Left ventricle myocardium inferior (tissue), 1 donor: ENCODE measurements at regions not wholly inside any gene's neighbourhood (a gene's known extent, or its start where the extent isn't known, plus 50 kb on each side); places are given as distances from the start of the nearest gene placed in this dataset.

Experiments
- DNase-seq: peaks from one replicate; pipeline ENCODE4 v3.0.0-alpha.2; 2020
- H3K27ac ChIP-seq: fragments of 200-600 bp; replicated peaks from 2 replicates; pipeline ENCODE4 v1.8.0; 2021
- H3K27me3 ChIP-seq: fragments of 200-600 bp; 2 replicates; pipeline ENCODE4 v1.8.0; 2021; ENCODE audit warnings: low read depth
- H3K36me3 ChIP-seq: fragments of 200-600 bp; 2 replicates; pipeline ENCODE4 v1.8.0; 2021
- H3K4me1 ChIP-seq: fragments of 200-600 bp; 2 replicates; pipeline ENCODE4 v1.8.0; 2021
- H3K4me3 ChIP-seq: fragments of 200-600 bp; 2 replicates; pipeline ENCODE4 v1.8.0; 2021; ENCODE audit warnings: mild to moderate bottlenecking, moderate library complexity
- H3K9me3 ChIP-seq: fragments of 200-600 bp; replicated peaks from 2 replicates; pipeline ENCODE4 v1.8.0; 2021
- CTCF ChIP-seq: fragments of 200-600 bp; IDR thresholded peaks from 2 replicates; pipeline ENCODE4 v1.8.0; 2021; ENCODE audit warnings: antibody characterized with exemption, mild to moderate bottlenecking, borderline replicate concordance
- intact Hi-C: fragments of 100-400 bp; cut with micrococcal nuclease; formaldehyde crosslinking; loops from one replicate; pipeline ENCODE4 v1.11.0; 2022
- donor health status: DM: no; HTN: yes; CAD: no; lungs with severe emphysema.

- Histone ChIP-seq H3K27ac (no peak overlapping the region), H3K4me1 (no peaks in the 10 kb centered on the region), H3K27me3 (peaks cover 88% of the 10 kb centered on the region), H3K4me3 (no peak overlapping the region), H3K9me3 (no peaks in the 10 kb centered on the region), H3K36me3 (no peaks in the 10 kb centered on the region)
- no peak for TF ChIP-seq CTCF
- intact Hi-C loops = no loop called here
- DNase-seq = no peak
These were observed 119.4 kb downstream of the FAM53A start for GRCh38 chr4:1564535-1565375.

- no peak for DNase-seq
- peaks cover 94% of the 10 kb centered on the region for H3K27me3 ChIP-seq
These were observed 120.2 kb downstream of the FAM53A start for GRCh38 chr4:1563768-1564485.

GRCh38 chr4:1563241-1563640 lies 120.9 kb downstream of the FAM53A start:
- Histone ChIP-seq H3K27ac (no peak overlapping the region), H3K9me3 (no peaks in the 10 kb centered on the region), H3K4me1 (no peaks in the 10 kb centered on the region), H3K4me3 (no peak overlapping the region), H3K36me3 (no peaks in the 10 kb centered on the region), H3K27me3 (peaks cover 96% of the 10 kb centered on the region)
- TF ChIP-seq CTCF = no peak
- DNase-seq = no peak
- intact Hi-C loops = no loop called here

More at GRCh38 chr4:1563768-1564485, 120.2 kb downstream of the FAM53A start:
- no peaks in the 10 kb centered on the region for H3K4me1 ChIP-seq
- H3K4me3 ChIP-seq = no peak overlapping the region
- no peaks in the 10 kb centered on the region for H3K9me3 ChIP-seq
- no peak for TF ChIP-seq CTCF
- intact Hi-C loops = no loop called here
- no peak overlapping the region for H3K27ac ChIP-seq
- H3K36me3 ChIP-seq = no peaks in the 10 kb centered on the region

GRCh38 chr4:1562771-1563170 lies 121.3 kb downstream of the FAM53A start:
- no peaks in the 10 kb centered on the region for H3K4me1 ChIP-seq
- no peak overlapping the region for H3K27ac ChIP-seq
- H3K36me3 ChIP-seq = no peaks in the 10 kb centered on the region
- H3K9me3 ChIP-seq = no peaks in the 10 kb centered on the region
- H3K27me3 ChIP-seq = peaks cover 96% of the 10 kb centered on the region
- H3K4me3 ChIP-seq = no peak overlapping the region
- intact Hi-C loops = no loop called here
- TF ChIP-seq CTCF = no peak
- DNase-seq = no peak

GRCh38 chr4:1562371-1562770 lies 121.7 kb downstream of the FAM53A start:
- Histone ChIP-seq H3K27ac (no peak overlapping the region), H3K27me3 (peaks cover 96% of the 10 kb centered on the region), H3K4me3 (no peak overlapping the region), H3K4me1 (no peaks in the 10 kb centered on the region), H3K36me3 (no peaks in the 10 kb centered on the region), H3K9me3 (no peaks in the 10 kb centered on the region)
- TF ChIP-seq CTCF = no peak
- intact Hi-C loops = no loop called here
- no peak for DNase-seq
